GM23338 (cell line): ENCODE measurements at regions not wholly inside any gene's neighbourhood (a gene's known extent, or its start where the extent isn't known, plus 50 kb on each side); places are given as distances from the start of the nearest gene placed in this dataset.

ENCODE experiments used
- ATAC-seq: fragments of 200-7000 bp; cut with Tn5 transposase; 3 replicates; pipeline ENCODE4 v1.9.1; 2020
- DNase-seq: peaks from one replicate; pipeline ENCODE4 v3.0.0-alpha.2; 2015; ENCODE audit warnings: low spot score
- H2AFZ ChIP-seq: fragments of 200-600 bp; sonication (generic); 2 replicates; pipeline ENCODE4 v1.8.0; 2016; ENCODE audit warnings: antibody characterized with exemption, mild to moderate bottlenecking, moderate library complexity
- H3F3A ChIP-seq: fragments of 200-600 bp; sonication (generic); replicated peaks from 2 replicates; pipeline ENCODE4 v1.8.0; 2017; ENCODE audit warnings: antibody characterized with exemption, mixed run types, low read depth
- H3K27ac ChIP-seq: fragments of 200-600 bp; sonication (generic); 2 replicates; pipeline ENCODE4 v1.6.1; 2016; ENCODE audit warnings: low read depth
- H3K27me3 ChIP-seq: fragments of 200-600 bp; sonication (generic); 2 replicates; pipeline ENCODE4 v1.8.0; 2016; ENCODE audit warnings: mild to moderate bottlenecking, mixed run types, moderate library complexity; ENCODE audit not compliant: insufficient read depth
- H3K36me3 ChIP-seq: fragments of 200-600 bp; sonication (generic); 2 replicates; pipeline ENCODE4 v1.8.0; 2016; ENCODE audit warnings: mild to moderate bottlenecking; ENCODE audit not compliant: insufficient read depth
- H3K4me1 ChIP-seq: fragments of 200-600 bp; sonication (generic); 2 replicates; pipeline ENCODE4 v1.8.0; 2016; ENCODE audit warnings: mild to moderate bottlenecking, moderate library complexity; ENCODE audit not compliant: insufficient read depth
- H3K4me2 ChIP-seq: fragments of 200-600 bp; sonication (generic); 2 replicates; pipeline ENCODE4 v1.7.1; 2017; ENCODE audit warnings: mixed run types
- H3K4me3 ChIP-seq: fragments of 200-600 bp; sonication (generic); 2 replicates; pipeline ENCODE4 v1.6.1; 2016; ENCODE audit warnings: mixed run types
- H3K79me2 ChIP-seq: fragments of 200-600 bp; sonication (generic); replicated peaks from 2 replicates; pipeline ENCODE4 v1.8.0; 2017; ENCODE audit warnings: mild to moderate bottlenecking; ENCODE audit not compliant: insufficient read depth
- H3K9me2 ChIP-seq: fragments of 200-600 bp; sonication (generic); 2 replicates; pipeline ENCODE4 v1.8.0; 2017; ENCODE audit not compliant: insufficient read depth
- H4K20me1 ChIP-seq: fragments of 200-600 bp; sonication (generic); replicated peaks from 2 replicates; pipeline ENCODE4 v1.8.0; 2017; ENCODE audit warnings: mild to moderate bottlenecking; ENCODE audit not compliant: insufficient read depth
- H3K27ac Mint-ChIP-seq: 2 replicates; pipeline ENCODE4 v1.8.0; 2020; ENCODE audit warnings: inconsistent platforms, mild to moderate bottlenecking, moderate library complexity, mixed read lengths
- H3K27me3 Mint-ChIP-seq: 3 replicates; pipeline ENCODE4 v1.8.0; 2022; ENCODE audit warnings: low read depth, mild to moderate bottlenecking, moderate library complexity, mixed read lengths, inconsistent platforms; ENCODE audit not compliant: insufficient read depth, poor library complexity
- H3K36me3 Mint-ChIP-seq: 3 replicates; pipeline ENCODE4 v1.8.0; 2021; ENCODE audit warnings: low read depth, mild to moderate bottlenecking, inconsistent platforms, moderate library complexity, mixed read lengths
- H3K4me1 Mint-ChIP-seq: 3 replicates; pipeline ENCODE4 v1.8.0; 2020; ENCODE audit warnings: mild to moderate bottlenecking, inconsistent platforms, mixed read lengths
- H3K4me3 Mint-ChIP-seq: 3 replicates; pipeline ENCODE4 v1.8.0; 2021; ENCODE audit warnings: moderate library complexity, mild to moderate bottlenecking, inconsistent platforms, mixed read lengths
- H3K9me3 Mint-ChIP-seq: 3 replicates; pipeline ENCODE4 v1.8.0; 2020; ENCODE audit warnings: moderate library complexity, mild to moderate bottlenecking, inconsistent platforms, mixed read lengths
- CTCF ChIP-seq, 2 experiments: fragments of 200-600 bp in 1 of 2; sonication (generic) in 1 of 2; conservative IDR thresholded peaks; 2 replicates each; pipeline versions ENCODE4 v1.5.1 to v1.6.1; 2016 to 2017; ENCODE audit warnings: antibody characterized with exemption in 2 of 2, low read depth in 2 of 2, mild to moderate bottlenecking in 2 of 2, moderate library complexity in 1 of 2
- ETS1 ChIP-seq: IDR thresholded peaks from 2 replicates; pipeline ENCODE4 v1.6.1; 2016; ENCODE audit warnings: antibody characterized with exemption
- EZH2phosphoT487 ChIP-seq: fragments of 200-600 bp; sonication (generic); IDR thresholded peaks from one replicate; pipeline ENCODE4 v1.8.1; 2018; ENCODE audit warnings: antibody characterized with exemption; ENCODE audit not compliant: unreplicated experiment
- JUNB ChIP-seq: IDR thresholded peaks from one replicate; pipeline ENCODE4 v1.6.1; 2016; ENCODE audit warnings: antibody characterized with exemption; ENCODE audit not compliant: unreplicated experiment
- NANOG ChIP-seq: IDR thresholded peaks from 2 replicates; pipeline ENCODE4 v1.6.1; 2016; ENCODE audit warnings: antibody characterized with exemption, borderline replicate concordance
- POLR2AphosphoS5 ChIP-seq: IDR thresholded peaks from 2 replicates; pipeline ENCODE4 v1.6.1; 2016; ENCODE audit warnings: antibody characterized with exemption, low read depth
- STAT1 ChIP-seq: IDR thresholded peaks from one replicate; pipeline ENCODE4 v1.6.1; 2016; ENCODE audit warnings: antibody characterized with exemption; ENCODE audit not compliant: unreplicated experiment
- ZNF114 ChIP-seq: fragments of 250-450 bp; sonication (Bioruptor Pico); IDR thresholded peaks from 2 replicates; pipeline ENCODE4 v1.5.0; 2020; ENCODE audit warnings: mild to moderate bottlenecking, moderate library complexity
- ZNF331 ChIP-seq: fragments of 250-450 bp; sonication (Bioruptor Pico); IDR thresholded peaks from 2 replicates; pipeline ENCODE4 v1.5.0; 2020; ENCODE audit warnings: low read depth, mild to moderate bottlenecking, moderate library complexity
- ZNF462 ChIP-seq: fragments of 250-450 bp; sonication (Bioruptor Pico); IDR thresholded peaks from 2 replicates; pipeline ENCODE4 v1.5.0; 2020; ENCODE audit warnings: mild to moderate bottlenecking, moderate library complexity

- H3K36me3 ChIP-seq, result no peaks in the 10 kb centered on the region
- no peaks in the 10 kb centered on the region for H3K27me3 ChIP-seq
- no peaks in the 10 kb centered on the region for H3K36me3 Mint-ChIP-seq
- H3K27me3 Mint-ChIP-seq, result peaks cover 6% of the 10 kb centered on the region
- H3K9me3 Mint-ChIP-seq, result no peaks in the 10 kb centered on the region
- ATAC-seq (no peak), DNase-seq (no peak)
- no peaks in the 10 kb centered on the region for H3F3A ChIP-seq
- no peak overlapping the region for H3K4me3 ChIP-seq
- no peak overlapping the region for H2AFZ ChIP-seq
- no peaks in the 10 kb centered on the region; the same call in 1 of the 2 replicates for H3K4me1 ChIP-seq
- H4K20me1 ChIP-seq, result no peaks in the 10 kb centered on the region
- H3K4me3 Mint-ChIP-seq, result no peak overlapping the region
- no peak overlapping the region for H3K4me2 ChIP-seq
- TF ChIP-seq NANOG, result no peak
- TF ChIP-seq EZH2phosphoT487, result no peak
- no peak for TF ChIP-seq JUNB
- TF ChIP-seq ZNF114 (CRISPR knock-in tag), result no peak
- TF ChIP-seq POLR2AphosphoS5, result no peak
- no peak for TF ChIP-seq ETS1
- TF ChIP-seq STAT1, result no peak
- TF ChIP-seq ZNF462 (CRISPR knock-in tag), result no peak
- no peak for TF ChIP-seq ZNF331
- no peak for TF ChIP-seq CTCF (conservative IDR thresholded peaks at IDR 0.05; ENCODE audit: low read depth in 2 of 2)
- H3K79me2 ChIP-seq, result no peaks in the 10 kb centered on the region
- H3K9me2 ChIP-seq, result no peaks in the 10 kb centered on the region
- H3K27ac Mint-ChIP-seq, result no peak overlapping the region
- peaks cover 15% of the 10 kb centered on the region for H3K4me1 Mint-ChIP-seq
- no peak overlapping the region for H3K27ac ChIP-seq
Measured at GRCh38 chr20:56769921-56770600, 141.0 kb downstream of the TFAP2C start.
